H1 (cell line): ENCODE measurements at regions not wholly inside any gene's neighbourhood (a gene's known extent, or its start where the extent isn't known, plus 50 kb on each side); places are given as distances from the start of the nearest gene placed in this dataset.

ENCODE experiments used
- EP300 ChIP-seq, 2 experiments: IDR thresholded peaks; 1 replicate in 1 of 2; 2 replicates in 1 of 2; pipeline ENCODE4 v1.6.1; 2011 to 2012; ENCODE audit warnings: low read depth in 2 of 2, low read length in 2 of 2, mild to moderate bottlenecking in 2 of 2, borderline replicate concordance in 1 of 2, inconsistent platforms in 1 of 2, moderate library complexity in 1 of 2
- EZH2 ChIP-seq: fragments of 200-600 bp; sonication (generic); IDR thresholded peaks from 2 replicates; pipeline ENCODE4 v1.7.1; 2012; ENCODE audit warnings: low read depth, mild to moderate bottlenecking, moderate library complexity, low read length, inconsistent platforms; ENCODE audit not compliant: severe bottlenecking
- HDAC6 ChIP-seq: IDR thresholded peaks from one replicate; pipeline ENCODE4 v1.7.1; 2012; ENCODE audit warnings: low read depth, mild to moderate bottlenecking, inconsistent platforms, low read length, moderate library complexity
- MAFK ChIP-seq: IDR thresholded peaks from 2 replicates; pipeline ENCODE4 v1.6.1; 2012; ENCODE audit warnings: low read depth, mild to moderate bottlenecking, improper control_type of control experiment, low read length
- RFX5 ChIP-seq: IDR thresholded peaks from 2 replicates; pipeline ENCODE4 v1.6.1; 2011; ENCODE audit warnings: low read depth, low read length, improper control_type of control experiment, borderline replicate concordance
- RNF2 ChIP-seq: fragments of 200-900, 300-1000 bp; sonication (generic); IDR thresholded peaks from 2 replicates; pipeline ENCODE4 v1.7.1; 2016; ENCODE audit warnings: borderline replicate concordance, low read depth, mild to moderate bottlenecking, antibody characterized with exemption, low read length; ENCODE audit not compliant: poor library complexity, severe bottlenecking; ENCODE audit errors: missing control alignments
- SRF ChIP-seq: IDR thresholded peaks from 2 replicates; pipeline ENCODE4 v1.6.1; 2011; ENCODE audit warnings: mild to moderate bottlenecking, low read depth, low read length, moderate library complexity
- TF ChIP-seq, protein P1 (sequence below), 3 experiments: IDR thresholded peaks; 1 replicate in 2 of 3; 2 replicates in 1 of 3; pipeline versions ENCODE4 v1.5.1 to v1.6.1; 2011; ENCODE audit warnings: low read length in 3 of 3, mild to moderate bottlenecking in 3 of 3, inconsistent platforms in 2 of 3, low read depth in 1 of 3, moderate library complexity in 1 of 3; ENCODE audit not compliant: insufficient read depth in 1 of 3; ENCODE audit errors: control extremely low read depth in 1 of 3
- TF ChIP-seq, protein P2 (sequence below): IDR thresholded peaks from 2 replicates; pipeline ENCODE4 v1.6.1; 2012; ENCODE audit warnings: low read length, inconsistent platforms
- TF ChIP-seq, protein P3 (sequence below): IDR thresholded peaks from 2 replicates; pipeline ENCODE4 v1.6.1; 2011; ENCODE audit warnings: low read length, improper control_type of control experiment

DNA sequence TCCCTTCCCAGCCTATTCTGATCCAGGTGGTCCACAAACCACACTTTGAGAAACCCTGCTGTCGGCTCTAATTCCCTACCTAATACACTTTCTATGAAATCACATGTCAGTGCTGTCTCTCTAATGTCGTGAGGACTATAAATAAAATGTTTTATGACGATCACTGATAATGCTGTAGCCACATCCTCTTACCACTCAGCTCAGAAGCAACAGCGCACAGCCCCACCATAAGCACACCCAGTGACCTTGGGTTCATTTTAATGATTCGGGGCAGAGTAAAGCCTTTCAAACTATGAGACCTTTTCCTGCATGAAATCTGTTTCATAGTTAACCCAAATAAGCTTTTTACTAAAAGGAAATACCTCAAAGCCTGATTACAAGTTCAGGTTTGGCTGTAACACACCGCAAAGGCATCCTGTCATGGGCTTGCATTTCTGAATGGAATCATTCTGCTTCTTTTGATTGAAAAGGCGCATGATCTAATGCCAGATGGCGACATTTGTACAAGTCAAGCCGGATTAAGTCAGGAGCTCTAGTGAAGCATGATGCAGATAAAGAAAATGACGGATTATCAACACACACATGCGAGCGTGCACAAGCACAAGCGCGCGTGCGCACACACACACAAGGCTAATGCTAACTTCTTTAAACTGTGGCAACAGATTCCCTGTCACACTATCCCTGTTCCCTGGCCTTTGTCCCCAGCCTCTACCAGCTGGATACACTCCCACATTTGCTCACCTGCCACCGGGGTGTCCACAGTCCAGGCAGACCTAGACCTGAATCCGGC lies 180.5 kb upstream of the PDE1C start:
- no peak for TF ChIP-seq RNF2
- TF ChIP-seq, protein P1, sequence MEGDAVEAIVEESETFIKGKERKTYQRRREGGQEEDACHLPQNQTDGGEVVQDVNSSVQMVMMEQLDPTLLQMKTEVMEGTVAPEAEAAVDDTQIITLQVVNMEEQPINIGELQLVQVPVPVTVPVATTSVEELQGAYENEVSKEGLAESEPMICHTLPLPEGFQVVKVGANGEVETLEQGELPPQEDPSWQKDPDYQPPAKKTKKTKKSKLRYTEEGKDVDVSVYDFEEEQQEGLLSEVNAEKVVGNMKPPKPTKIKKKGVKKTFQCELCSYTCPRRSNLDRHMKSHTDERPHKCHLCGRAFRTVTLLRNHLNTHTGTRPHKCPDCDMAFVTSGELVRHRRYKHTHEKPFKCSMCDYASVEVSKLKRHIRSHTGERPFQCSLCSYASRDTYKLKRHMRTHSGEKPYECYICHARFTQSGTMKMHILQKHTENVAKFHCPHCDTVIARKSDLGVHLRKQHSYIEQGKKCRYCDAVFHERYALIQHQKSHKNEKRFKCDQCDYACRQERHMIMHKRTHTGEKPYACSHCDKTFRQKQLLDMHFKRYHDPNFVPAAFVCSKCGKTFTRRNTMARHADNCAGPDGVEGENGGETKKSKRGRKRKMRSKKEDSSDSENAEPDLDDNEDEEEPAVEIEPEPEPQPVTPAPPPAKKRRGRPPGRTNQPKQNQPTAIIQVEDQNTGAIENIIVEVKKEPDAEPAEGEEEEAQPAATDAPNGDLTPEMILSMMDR (IDR thresholded peaks at IDR 0.05; ENCODE audit: control extremely low read depth in 1 of 3, insufficient read depth in 1 of 3, low read depth in 1 of 3, low read length in 3 of 3), result no peak
- TF ChIP-seq, protein P2, sequence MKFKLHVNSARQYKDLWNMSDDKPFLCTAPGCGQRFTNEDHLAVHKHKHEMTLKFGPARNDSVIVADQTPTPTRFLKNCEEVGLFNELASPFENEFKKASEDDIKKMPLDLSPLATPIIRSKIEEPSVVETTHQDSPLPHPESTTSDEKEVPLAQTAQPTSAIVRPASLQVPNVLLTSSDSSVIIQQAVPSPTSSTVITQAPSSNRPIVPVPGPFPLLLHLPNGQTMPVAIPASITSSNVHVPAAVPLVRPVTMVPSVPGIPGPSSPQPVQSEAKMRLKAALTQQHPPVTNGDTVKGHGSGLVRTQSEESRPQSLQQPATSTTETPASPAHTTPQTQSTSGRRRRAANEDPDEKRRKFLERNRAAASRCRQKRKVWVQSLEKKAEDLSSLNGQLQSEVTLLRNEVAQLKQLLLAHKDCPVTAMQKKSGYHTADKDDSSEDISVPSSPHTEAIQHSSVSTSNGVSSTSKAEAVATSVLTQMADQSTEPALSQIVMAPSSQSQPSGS, result no peak
- no peak for TF ChIP-seq MAFK
- TF ChIP-seq EP300 (IDR thresholded peaks at IDR 0.05; ENCODE audit: borderline replicate concordance in 1 of 2, low read depth in 2 of 2, low read length in 2 of 2), result no peak
- TF ChIP-seq RFX5, result no peak
- no peak for TF ChIP-seq EZH2
- no peak for TF ChIP-seq HDAC6
- TF ChIP-seq, protein P3, sequence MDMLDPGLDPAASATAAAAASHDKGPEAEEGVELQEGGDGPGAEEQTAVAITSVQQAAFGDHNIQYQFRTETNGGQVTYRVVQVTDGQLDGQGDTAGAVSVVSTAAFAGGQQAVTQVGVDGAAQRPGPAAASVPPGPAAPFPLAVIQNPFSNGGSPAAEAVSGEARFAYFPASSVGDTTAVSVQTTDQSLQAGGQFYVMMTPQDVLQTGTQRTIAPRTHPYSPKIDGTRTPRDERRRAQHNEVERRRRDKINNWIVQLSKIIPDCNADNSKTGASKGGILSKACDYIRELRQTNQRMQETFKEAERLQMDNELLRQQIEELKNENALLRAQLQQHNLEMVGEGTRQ, result no peak
- no peak for TF ChIP-seq SRF
